ENCODE measurements at regions not wholly inside any gene's neighbourhood (a gene's known extent, or its start where the extent isn't known, plus 50 kb on each side); places are given as distances from the start of the nearest gene placed in this dataset.

- intact Hi-C loops (cut with micrococcal nuclease; ENCODE audit: unreplicated experiment): no loop called here
- H3K27ac Mint-ChIP-seq (ENCODE audit: unreplicated experiment): no peak overlapping the region
- CTCF ChIA-PET: no interaction called here
- DNase-seq: no peak
- H3K4me1 Mint-ChIP-seq (ENCODE audit: low read depth, unreplicated experiment): no peaks in the 10 kb centered on the region
- no peaks in the 10 kb centered on the region for H3K27me3 Mint-ChIP-seq (ENCODE audit: unreplicated experiment)
- no peaks in the 10 kb centered on the region for H3K9me3 Mint-ChIP-seq (ENCODE audit: low read depth, unreplicated experiment)
- no peaks in the 10 kb centered on the region for H3K36me3 Mint-ChIP-seq (ENCODE audit: insufficient read depth, unreplicated experiment)
- no peak overlapping the region for H3K4me3 Mint-ChIP-seq (ENCODE audit: low read depth, unreplicated experiment)
- TF ChIP-seq CTCF (IDR thresholded peaks at IDR 0.05; ENCODE audit: unreplicated experiment): no peak
- BruUV-seq (replicated peaks): no TSS peak
These were observed 364.1 kb upstream of the E2F7 start for GRCh38 chr12:77429426-77429825.

- no peaks in the 10 kb centered on the region for H3K36me3 Mint-ChIP-seq (ENCODE audit: insufficient read depth, unreplicated experiment)
- no peaks in the 10 kb centered on the region for H3K4me1 Mint-ChIP-seq (ENCODE audit: low read depth, unreplicated experiment)
- DNase-seq: no peak
- TF ChIP-seq CTCF (IDR thresholded peaks at IDR 0.05; ENCODE audit: unreplicated experiment): no peak
- H3K27ac Mint-ChIP-seq (ENCODE audit: unreplicated experiment): no peak overlapping the region
- intact Hi-C loops (cut with micrococcal nuclease; ENCODE audit: unreplicated experiment): no loop called here
- no peak overlapping the region for H3K4me3 Mint-ChIP-seq (ENCODE audit: low read depth, unreplicated experiment)
- CTCF ChIA-PET: no interaction called here
- no peaks in the 10 kb centered on the region for H3K9me3 Mint-ChIP-seq (ENCODE audit: low read depth, unreplicated experiment)
- no peaks in the 10 kb centered on the region for H3K27me3 Mint-ChIP-seq (ENCODE audit: unreplicated experiment)
- no TSS peak for BruUV-seq (replicated peaks)
These were observed 355.8 kb upstream of the E2F7 start for GRCh38 chr12:77421152-77421551.

- H3K4me3 Mint-ChIP-seq (ENCODE audit: low read depth, unreplicated experiment): no peak overlapping the region
- no TSS peak for BruUV-seq (replicated peaks)
- intact Hi-C loops (cut with micrococcal nuclease; ENCODE audit: unreplicated experiment): no loop called here
- H3K4me1 Mint-ChIP-seq (ENCODE audit: low read depth, unreplicated experiment): no peaks in the 10 kb centered on the region
- no peak for DNase-seq
- H3K36me3 Mint-ChIP-seq (ENCODE audit: insufficient read depth, unreplicated experiment): no peaks in the 10 kb centered on the region
- CTCF ChIA-PET: no interaction called here
- no peaks in the 10 kb centered on the region for H3K9me3 Mint-ChIP-seq (ENCODE audit: low read depth, unreplicated experiment)
- TF ChIP-seq CTCF (IDR thresholded peaks at IDR 0.05; ENCODE audit: unreplicated experiment): no peak
- H3K27ac Mint-ChIP-seq (ENCODE audit: unreplicated experiment): no peak overlapping the region
- H3K27me3 Mint-ChIP-seq (ENCODE audit: unreplicated experiment): no peaks in the 10 kb centered on the region
These were observed 344.2 kb upstream of the E2F7 start for GRCh38 chr12:77409551-77409950.

- no peak for DNase-seq
- H3K27me3 Mint-ChIP-seq (ENCODE audit: unreplicated experiment): no peaks in the 10 kb centered on the region
- intact Hi-C loops (cut with micrococcal nuclease; ENCODE audit: unreplicated experiment): no loop called here
- H3K27ac Mint-ChIP-seq (ENCODE audit: unreplicated experiment): no peak overlapping the region
- no peak overlapping the region for H3K4me3 Mint-ChIP-seq (ENCODE audit: low read depth, unreplicated experiment)
- H3K9me3 Mint-ChIP-seq (ENCODE audit: low read depth, unreplicated experiment): no peaks in the 10 kb centered on the region
- no peaks in the 10 kb centered on the region for H3K36me3 Mint-ChIP-seq (ENCODE audit: insufficient read depth, unreplicated experiment)
- no TSS peak for BruUV-seq (replicated peaks)
- H3K4me1 Mint-ChIP-seq (ENCODE audit: low read depth, unreplicated experiment): no peaks in the 10 kb centered on the region
- no peak for TF ChIP-seq CTCF (IDR thresholded peaks at IDR 0.05; ENCODE audit: unreplicated experiment)
- CTCF ChIA-PET: interaction anchor here (0.6 kb wide), 1 partner anchor 216 kb away, joined by 3 read pairs; no protein-coding TSS in a partner anchor
These were observed 342.6 kb upstream of the E2F7 start for GRCh38 chr12:77407931-77408330.
